Esophagus mucosa (tissue), 1 donor: ENCODE measurements at regions not wholly inside any gene's neighbourhood (a gene's known extent, or its start where the extent isn't known, plus 50 kb on each side); places are given as distances from the start of the nearest gene placed in this dataset.

Source experiments
- ATAC-seq: fragments of 200-7000 bp; cut with Tn5 transposase; one replicate; pipeline ENCODE4 v1.9.1; 2020
- donor health status: DM: yes; HTN: yes; CAD: no.

DNA sequence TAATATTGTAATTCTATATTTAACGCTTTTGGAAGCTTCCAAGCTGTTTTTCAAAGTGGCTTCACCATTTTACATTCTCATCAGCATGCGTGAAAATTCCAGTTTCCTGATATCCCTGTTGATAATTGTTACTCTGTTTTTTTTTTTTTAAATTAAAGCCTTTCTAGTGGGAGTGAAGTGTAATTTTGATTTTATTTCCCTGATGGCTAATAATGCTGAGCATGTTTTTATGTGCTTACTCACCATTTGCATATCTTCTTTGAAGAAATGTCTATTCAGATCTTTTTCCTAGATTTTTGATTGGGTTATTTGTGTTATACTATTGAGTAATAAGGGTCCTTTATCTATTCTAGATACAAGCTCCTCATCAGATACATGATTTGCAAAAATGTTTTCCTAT, 382.8 kb upstream of the HS6ST1 start:
- ATAC-seq = no peak

- ATAC-seq = no peak
These were observed 383.9 kb upstream of the HS6ST1 start for GRCh38 chr2:128702616-128703015.

DNA sequence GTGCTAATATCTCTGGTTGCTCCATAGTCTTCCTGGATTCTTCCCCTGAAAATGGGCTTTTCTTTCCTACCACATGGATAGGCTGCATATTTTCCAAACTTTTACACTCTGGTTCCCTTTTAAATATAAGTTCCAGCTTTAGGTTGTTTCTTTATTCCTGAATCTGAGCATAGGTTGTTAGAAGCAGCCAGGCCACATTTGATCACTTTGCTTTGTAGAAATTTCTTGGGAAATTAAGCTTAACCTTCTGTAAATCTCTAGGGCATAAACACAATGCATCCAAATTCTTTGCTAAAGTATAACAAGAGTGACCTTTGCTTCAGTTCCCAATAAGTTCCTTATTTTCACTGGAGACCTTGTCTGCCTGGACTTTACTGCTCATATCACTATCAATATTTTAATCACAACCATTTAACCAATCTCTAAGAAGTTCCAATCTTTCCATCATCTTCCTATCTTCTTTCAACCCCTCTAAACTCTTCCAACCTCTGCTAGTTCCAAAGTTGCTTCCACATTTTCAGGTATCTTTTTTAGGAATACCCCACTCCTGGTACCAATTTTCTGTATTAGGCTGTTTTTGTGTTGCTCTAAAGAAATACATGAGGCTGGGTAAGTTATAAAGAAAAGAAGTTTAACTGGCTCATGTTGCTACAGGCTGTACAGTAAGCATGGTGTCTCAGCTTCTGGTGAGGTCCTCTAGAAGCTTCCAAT, 389.6 kb upstream of the HS6ST1 start:
- no peak for ATAC-seq

DNA sequence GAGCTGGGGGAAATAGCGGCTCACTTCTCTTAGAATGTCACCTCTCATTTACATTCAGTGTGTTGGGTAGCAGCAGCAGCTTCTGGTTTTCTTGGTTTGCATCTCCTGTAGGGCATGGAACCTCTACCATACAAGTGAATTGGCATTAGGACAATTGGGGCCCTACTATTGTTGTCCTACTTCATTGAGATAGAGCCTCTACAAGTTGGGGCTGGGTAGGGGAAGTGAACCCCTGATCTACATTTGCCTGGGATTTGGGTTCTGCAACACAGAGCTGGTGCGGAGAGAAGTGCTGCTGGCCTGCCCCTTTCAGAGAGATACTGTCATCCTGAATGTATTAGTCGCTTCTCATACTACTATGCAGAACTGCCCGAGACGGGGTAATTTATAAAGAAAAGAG, 391.6 kb upstream of the HS6ST1 start:
- ATAC-seq = no peak

DNA sequence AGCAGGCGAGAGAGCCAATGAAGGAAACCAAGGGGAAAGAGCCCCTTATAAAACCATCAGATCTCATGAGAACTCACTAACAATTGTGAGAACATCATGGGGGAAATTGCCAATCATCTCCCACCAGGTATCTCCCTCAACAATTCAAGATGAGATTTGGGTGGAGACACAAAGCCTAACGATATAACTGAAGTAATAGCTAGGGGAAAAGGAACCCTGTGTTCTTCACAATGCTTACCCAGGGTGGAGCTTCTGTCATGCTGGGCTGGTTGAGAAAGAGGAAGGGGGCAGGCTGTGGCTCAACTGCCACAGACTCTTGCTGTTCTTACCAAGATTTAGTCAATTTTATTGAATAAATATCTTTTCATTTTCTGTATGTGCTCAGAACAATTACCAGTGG, 392.1 kb upstream of the HS6ST1 start:
- ATAC-seq = no peak

DNA sequence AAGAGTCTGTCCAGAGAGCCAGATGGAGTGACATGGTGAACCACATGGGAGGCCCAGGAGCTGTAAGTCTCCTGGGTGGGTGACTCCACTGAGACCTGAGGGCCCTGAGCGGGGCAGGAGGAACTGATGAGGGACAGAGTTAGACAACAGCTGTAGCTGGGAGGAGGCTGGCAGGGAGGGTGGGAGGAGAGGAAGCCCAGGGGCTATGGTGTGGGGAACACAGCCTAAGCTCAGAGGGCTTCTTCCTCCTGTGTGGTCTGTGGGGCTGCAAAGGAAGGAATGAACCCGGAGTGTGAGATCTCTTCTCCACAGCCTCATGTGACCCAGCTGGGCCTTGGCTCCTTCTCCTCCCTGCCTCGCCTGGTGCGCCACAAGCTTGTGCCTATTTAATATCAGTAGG, 395.6 kb upstream of the HS6ST1 start:
- no peak for ATAC-seq

DNA sequence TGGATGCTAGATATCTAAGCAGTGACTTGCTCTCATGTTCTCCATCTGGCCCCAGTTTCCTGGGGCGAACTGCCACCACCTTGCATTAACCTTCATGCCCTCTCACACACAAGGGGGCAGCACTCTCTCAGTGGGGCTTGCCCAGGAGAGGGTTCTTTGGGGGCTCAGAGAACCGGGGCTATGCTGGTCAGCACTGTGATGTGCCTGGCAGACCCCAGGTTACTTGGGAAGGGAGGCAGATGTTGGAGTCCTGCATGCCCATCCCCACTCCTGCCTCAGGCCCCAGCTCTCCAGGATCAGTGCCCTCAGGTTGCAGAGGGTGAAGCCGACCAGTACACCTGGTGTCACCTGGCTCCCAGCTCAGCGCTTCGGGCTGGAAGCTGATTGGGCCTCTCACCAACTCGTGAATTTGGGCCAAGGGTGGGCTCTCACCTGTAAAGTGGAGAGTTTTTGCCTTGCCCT, 396.2 kb upstream of the HS6ST1 start:
- no peak for ATAC-seq

- ATAC-seq = no peak
These were observed 396.7 kb upstream of the HS6ST1 start for GRCh38 chr2:128715360-128715759.

DNA sequence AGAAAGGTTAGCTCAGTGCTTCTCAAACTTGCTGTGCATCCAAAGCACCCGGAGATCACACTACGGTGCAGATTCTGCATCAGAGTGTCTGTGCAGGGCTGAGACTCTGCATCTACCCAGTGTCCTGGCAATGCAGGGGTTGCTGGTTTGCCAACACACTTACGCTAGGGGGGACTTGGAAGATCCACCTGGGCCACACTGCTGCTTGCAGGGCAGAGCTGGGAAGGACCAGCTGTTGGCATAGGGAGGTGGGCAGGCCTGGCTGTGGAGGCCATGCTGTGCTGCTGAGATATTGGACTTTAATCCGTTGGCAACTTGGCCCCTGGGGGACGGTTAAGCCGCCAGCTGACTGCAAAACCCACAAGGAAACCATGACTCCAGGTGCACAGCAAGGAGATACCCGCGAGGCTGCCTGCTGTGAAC, 397.6 kb upstream of the HS6ST1 start:
- ATAC-seq = no peak

GRCh38 chr2:128717758-128718710, 399.4 kb upstream of the HS6ST1 start:
- no peak for ATAC-seq

GRCh38 chr2:128720080-128721022, 401.7 kb upstream of the HS6ST1 start:
- no peak for ATAC-seq

- ATAC-seq = no peak
These were observed 402.4 kb upstream of the HS6ST1 start for GRCh38 chr2:128721096-128721495.

- no peak for ATAC-seq
These were observed 403.8 kb upstream of the HS6ST1 start for GRCh38 chr2:128722489-128722888.

DNA sequence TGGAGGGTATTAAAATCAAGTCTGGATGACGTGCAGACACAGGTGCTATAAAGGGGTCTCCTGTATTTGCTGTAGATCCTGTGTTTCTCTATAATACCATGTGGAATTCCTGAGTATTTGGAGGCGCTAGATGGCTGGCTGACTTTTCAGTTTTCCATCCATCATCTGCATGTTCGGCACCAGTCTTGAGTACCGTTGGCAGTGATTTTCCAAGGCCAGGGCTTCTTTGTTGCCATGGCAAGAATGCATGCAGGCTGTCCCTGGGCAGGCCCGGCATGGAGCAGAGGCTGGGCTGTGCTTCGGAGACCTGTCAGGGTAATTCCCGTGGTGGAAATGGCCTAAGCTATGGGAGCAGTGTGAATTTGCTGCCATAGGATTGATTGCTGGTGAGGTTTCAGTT, 405.9 kb upstream of the HS6ST1 start:
- ATAC-seq = no peak

DNA sequence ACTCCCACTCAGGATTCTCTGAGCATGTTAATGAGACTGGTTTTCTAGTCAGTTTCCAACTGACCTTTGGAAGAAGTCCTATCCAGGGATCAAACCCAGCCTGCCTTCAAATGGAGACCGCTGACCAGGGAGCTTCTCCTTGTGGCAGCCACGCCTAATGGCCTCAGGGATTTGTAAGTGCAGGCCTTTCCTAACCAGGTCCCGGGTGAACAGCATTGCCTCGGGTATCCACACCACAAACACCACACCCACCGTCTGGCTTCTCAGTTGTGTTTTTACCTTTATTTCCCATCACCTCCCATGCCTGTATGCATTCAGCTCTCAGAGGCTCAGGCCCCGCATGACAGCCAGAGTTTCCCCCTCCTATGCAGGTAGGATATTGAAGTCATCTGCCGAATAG, 406.3 kb upstream of the HS6ST1 start:
- no peak for ATAC-seq

DNA sequence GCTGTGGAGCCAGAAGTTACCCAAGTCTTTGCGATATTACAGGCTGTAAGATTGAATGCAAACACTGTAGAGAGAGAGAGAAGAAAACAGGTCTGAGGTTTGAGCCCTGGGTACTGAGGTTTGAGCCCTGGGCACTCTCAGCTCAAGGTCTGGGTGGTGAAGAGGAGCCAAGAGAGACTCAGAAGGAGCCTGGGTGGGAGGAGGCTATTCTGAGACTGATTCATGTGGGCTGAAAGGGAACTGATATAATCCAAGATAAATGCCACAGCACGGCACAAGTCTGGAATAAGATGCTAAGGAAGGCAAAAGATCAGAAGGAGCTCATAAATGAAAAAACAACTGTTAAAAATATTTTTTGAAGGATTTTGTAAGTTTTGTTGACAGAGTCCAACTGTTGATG, 407.6 kb upstream of the HS6ST1 start:
- no peak for ATAC-seq

DNA sequence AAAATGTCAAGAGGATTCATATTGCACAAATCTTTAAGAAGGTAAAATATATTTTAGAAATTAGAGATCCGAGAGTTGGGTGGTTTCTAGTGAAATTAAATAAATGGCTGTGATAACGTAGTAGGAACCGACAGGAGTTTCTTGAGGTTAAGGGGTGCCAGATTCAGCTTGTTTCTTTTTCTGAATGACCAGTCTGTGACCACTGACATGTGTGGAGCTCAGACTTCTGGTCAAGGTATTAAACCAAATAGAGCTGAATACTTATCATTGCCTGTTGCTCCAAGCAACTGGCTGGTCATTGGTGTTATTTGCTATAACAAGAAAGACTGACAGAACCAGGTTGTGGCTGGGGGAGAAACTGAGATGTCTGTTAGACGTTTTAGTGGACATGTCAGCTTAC, 408.2 kb upstream of the HS6ST1 start:
- ATAC-seq = no peak

DNA sequence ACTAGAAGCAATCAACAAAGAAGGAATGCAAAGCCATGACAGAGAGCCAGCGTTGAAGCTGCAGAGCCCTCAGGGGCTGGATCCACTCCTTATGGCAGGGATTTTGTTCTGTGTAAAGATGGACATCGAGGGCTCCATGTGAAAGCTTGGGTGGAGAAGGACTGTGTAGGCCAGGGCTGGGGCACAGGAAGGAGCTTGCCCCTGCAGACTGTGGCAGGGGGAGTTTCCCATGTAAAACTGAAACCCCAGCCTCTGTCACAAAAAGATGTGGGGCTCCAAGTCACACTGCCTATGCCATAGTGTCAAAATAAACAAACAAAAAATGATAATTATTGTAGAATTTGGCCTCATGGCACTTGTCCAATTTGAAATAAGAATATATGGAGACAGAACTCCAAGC, 408.7 kb upstream of the HS6ST1 start:
- no peak for ATAC-seq

DNA sequence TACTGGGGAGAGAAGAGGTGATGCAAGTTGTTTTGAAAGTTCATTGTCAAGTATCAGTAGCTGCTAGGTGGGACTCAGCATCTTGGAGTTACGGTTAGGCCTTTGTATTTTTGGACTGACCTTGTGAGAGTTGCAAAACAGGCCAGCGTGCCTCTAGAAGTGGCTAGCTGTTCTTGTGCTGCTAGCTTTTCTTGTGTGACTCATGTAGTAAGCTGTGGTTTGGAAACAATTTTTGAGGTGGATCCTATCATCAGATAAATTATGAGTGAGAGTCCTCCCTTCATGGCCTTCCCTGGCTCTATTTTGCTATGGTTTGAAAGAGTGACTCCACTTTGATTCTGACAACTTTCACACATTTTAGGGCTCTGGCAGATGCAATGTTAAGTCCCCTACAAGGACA, 409.2 kb upstream of the HS6ST1 start:
- peak; percentile 87 for ATAC-seq

- ATAC-seq = no peak
These were observed 410.4 kb upstream of the HS6ST1 start for GRCh38 chr2:128729051-128729450.

- no peak for ATAC-seq
These were observed 413.5 kb upstream of the HS6ST1 start for GRCh38 chr2:128731994-128732650.

GRCh38 chr2:128732976-128733431, 414.3 kb upstream of the HS6ST1 start:
- peak; percentile 43 for ATAC-seq
